HL-60/S4 treated with retinoic acid at 250 ng/mL for 4 days and 3 days (cell line): ENCODE measurements at regions not wholly inside any gene's neighbourhood (a gene's known extent, or its start where the extent isn't known, plus 50 kb on each side); places are given as distances from the start of the nearest gene placed in this dataset.
"Not testable (repeated sequence)": the region's sequence is repeated elsewhere in the genome, so short reads cannot be mapped to it uniquely, and the experiment has no call there.

Experiments
- in situ Hi-C: fragments of 300-500 bp; cut with MboI; formaldehyde crosslinking; loops from 2 replicates; pipeline ENCODE4 v1.7.0; 2022; ENCODE audit warnings: low sequenced_read_pairs

GRCh38 chr12:46526233-46526632 lies 153.7 kb upstream of the SLC38A2 start:
- in situ Hi-C loops = no loop called here

GRCh38 chr12:46524778-46525177 lies 152.2 kb upstream of the SLC38A2 start:
- in situ Hi-C loops = no loop called here

GRCh38 chr12:46523863-46524770 lies 151.5 kb upstream of the SLC38A2 start:
- in situ Hi-C loops = no loop called here

DNA sequence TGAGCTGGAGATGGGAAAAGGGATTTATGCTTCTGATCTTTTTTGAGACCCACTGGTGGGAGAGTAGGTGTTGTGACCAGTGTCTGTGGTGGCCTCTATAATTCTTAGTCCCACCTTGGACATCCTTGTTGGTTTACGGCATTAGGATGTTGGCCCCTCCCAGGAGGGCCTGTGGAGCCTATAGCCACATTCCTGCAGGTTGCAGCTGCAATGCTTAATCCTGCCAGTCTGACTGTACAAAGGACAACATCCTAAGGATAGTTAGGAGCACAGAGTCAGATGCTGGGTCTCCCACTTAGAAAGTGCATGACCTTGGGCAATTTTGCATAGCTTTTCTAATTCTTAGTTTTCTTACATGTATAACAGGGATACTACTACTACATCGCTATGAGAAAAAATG lies 150.9 kb upstream of the SLC38A2 start:
- in situ Hi-C loops = no loop called here

DNA sequence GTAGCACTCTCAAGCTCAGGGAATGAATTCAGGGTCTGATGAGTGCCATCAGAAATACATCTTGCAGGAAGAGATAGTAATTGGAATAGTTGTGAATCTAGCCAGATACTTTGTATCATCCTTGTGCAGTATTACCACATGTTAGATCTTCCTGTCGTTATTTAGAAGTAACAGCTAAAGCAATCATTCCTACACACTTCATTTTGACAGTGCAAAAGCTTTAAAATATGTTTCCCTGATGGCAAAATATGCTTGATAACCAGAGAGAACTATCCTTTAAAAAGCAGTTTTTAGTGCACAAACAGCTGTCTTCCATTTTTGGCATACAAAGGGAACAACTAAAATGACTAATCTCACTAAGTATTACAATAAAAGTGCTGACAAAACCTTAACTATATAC lies 149.5 kb upstream of the SLC38A2 start:
- in situ Hi-C loops = no loop called here

GRCh38 chr12:46521145-46521544 lies 148.6 kb upstream of the SLC38A2 start:
- in situ Hi-C loops = no loop called here

GRCh38 chr12:46519407-46519806 lies 146.8 kb upstream of the SLC38A2 start:
- in situ Hi-C loops = no loop called here

DNA sequence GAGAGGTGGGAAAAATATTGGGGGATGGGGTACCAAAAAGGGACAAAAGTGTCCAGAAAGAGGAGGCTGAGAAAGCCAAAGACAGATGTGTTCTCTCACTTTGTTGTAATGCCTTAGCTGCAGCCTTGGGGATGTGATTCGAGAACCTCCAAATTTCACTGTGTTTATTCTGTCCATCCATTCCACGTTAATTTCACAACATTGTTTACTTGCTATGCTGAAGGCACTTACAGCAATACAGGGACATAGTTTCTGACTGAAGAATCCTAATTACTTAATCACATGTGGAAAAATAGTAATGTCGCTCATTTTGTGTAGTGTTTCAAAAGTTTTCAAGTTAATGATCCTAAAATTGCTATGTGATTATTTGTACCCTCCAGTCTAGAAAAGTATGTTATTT lies 146.2 kb upstream of the SLC38A2 start:
- in situ Hi-C loops = no loop called here

DNA sequence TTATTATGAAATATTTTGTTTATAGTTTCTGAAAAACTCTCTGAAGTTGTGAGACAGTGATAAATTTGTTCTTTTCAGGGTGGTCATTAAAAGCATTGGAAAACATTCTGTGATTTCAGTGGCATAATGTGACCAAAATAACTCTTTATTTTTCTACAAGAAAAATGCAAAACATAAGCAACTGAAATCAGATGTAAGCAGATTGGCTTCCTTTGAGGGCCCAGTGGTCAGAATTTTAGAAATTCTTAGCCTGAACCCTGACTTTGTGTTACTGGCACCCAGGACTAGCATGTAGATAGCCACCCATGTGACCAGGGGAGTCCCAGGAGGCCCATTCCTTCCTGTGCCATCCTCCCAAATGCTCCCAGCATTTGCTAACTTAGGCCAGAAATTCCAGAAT lies 145.6 kb upstream of the SLC38A2 start:
- in situ Hi-C loops = no loop called here

DNA sequence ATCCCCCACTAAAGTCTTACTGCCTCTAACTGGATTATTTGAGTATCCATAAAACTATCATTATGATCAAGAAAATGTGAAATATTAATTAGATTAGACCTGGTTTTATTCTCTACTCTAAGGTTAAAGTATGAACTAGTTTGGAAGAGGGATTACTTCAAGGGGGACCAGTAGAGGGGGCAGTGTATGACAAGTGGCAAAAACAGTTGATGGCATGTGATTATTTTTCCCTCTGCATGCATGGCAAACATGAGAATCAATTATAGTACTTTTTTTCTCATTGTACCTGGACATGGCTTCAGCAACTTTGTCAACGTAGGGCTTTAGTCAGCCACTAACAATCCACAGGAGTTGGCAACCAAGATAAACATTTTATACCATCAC lies 145.0 kb upstream of the SLC38A2 start:
- in situ Hi-C loops = no loop called here

DNA sequence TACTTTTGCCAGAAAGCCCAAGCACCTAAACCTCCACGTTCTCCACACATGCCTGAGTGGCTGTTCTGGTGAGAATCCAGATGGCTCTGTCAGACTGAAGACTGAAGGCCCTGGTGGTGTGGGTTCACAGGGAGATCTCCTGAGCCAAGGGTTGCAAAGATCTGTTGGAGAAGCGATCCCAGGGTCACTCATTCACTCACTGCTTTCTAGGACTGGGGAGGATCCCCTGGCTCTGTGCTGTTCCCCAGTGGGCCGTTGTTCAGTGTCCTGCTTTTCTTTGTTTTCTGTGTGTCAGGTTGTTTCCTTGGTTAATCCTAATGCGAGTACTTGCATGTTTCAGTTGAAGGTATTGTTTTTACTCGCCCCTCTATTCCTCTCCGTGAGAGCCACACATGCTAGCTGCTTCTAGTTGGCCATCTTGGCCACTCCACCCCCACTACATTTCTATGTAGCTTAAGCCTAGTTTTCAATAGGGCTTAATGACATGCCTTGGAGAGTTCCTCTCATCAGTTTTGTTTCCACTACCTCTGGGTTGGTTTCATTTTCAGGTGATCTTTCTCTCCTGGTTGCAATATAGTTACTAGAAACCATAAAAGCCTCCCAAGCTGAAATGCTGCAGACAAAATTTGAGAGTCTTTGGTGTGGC lies 144.5 kb upstream of the SLC38A2 start:
- in situ Hi-C loops = no loop called here

DNA sequence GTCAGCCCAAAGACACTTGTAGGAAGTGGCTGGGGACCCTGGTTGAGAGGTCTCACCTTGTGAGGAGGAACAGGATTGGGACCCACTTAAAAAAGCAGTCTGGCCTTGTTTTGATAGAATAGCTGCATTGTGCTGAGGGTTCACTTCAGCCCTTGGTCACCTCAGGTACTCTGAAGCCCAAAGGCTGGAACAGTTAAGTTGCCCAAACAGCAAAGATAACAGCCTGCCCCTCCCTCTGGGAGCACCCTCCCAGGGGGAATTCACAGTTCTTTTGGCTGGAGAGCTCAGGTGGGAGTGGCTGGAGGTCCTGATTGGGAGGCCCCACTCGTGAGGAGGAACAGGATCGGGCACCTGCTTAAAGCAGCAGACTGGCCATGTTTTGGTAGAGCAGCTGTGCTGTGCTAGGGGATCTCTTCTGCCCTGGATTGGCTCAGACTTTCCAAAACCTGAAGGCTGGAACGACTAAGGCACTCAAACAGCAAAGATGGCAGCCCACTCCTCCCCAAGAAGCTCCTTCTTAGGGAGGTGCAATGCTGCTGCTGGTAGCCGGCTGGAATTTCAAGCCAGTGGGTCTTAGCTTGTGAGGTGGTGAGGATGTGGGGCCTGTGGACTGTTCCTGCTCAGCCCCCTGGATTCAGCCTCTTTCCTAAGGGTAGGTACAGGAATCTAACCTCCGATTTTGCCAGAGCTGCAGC lies 143.8 kb upstream of the SLC38A2 start:
- in situ Hi-C loops = no loop called here

- in situ Hi-C loops = no loop called here
These were observed 143.3 kb upstream of the SLC38A2 start for GRCh38 chr12:46515829-46516228.

DNA sequence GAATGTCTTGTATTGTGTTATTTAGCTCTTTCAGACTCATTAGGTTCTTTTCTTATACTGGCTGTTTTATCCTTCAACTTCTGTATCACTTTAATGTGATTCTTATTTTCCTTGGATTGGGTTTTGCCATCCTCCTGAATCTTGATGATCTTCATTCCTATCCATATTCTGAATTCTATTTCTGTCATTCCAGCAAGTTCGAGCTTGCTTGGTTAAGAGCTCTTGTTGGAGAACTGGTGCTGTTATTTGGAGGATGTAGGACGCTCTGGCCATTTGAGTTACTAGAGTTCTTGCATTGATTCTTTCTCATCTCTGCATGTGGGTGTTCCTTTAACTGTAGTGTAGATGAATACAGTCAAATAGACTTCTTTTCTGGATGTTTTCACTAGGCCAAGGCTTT lies 142.3 kb upstream of the SLC38A2 start:
- in situ Hi-C loops = no loop called here

GRCh38 chr12:46510257-46510656 lies 137.7 kb upstream of the SLC38A2 start:
- in situ Hi-C loops = not testable (repeated sequence)

GRCh38 chr12:46509135-46509534 lies 136.6 kb upstream of the SLC38A2 start:
- in situ Hi-C loops = no loop called here

GRCh38 chr12:46508651-46509050 lies 136.1 kb upstream of the SLC38A2 start:
- in situ Hi-C loops = no loop called here

- in situ Hi-C loops = no loop called here
These were observed 135.2 kb upstream of the SLC38A2 start for GRCh38 chr12:46507766-46508165.

GRCh38 chr12:46506961-46507360 lies 134.4 kb upstream of the SLC38A2 start:
- in situ Hi-C loops = no loop called here

DNA sequence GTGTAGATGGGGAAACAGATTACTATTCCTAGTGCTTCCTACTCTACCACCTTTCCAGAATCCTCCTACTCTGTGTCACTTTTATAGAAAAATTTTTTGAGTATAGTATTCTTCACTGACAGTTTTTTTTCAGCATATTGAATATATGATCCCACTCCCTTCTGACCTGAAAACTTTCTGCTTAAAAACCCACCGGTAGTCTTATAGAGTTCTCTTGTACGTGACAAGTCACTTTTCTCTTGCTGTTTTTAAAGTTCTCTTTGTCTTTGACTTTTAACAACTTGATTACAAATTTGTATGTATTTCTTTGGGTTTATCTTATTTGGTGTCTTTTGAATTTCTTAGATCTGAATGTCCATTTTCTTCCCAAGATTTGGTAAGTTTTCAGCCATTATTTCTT lies 133.6 kb upstream of the SLC38A2 start:
- in situ Hi-C loops = no loop called here

- in situ Hi-C loops = no loop called here
These were observed 131.9 kb upstream of the SLC38A2 start for GRCh38 chr12:46504494-46504893.

DNA sequence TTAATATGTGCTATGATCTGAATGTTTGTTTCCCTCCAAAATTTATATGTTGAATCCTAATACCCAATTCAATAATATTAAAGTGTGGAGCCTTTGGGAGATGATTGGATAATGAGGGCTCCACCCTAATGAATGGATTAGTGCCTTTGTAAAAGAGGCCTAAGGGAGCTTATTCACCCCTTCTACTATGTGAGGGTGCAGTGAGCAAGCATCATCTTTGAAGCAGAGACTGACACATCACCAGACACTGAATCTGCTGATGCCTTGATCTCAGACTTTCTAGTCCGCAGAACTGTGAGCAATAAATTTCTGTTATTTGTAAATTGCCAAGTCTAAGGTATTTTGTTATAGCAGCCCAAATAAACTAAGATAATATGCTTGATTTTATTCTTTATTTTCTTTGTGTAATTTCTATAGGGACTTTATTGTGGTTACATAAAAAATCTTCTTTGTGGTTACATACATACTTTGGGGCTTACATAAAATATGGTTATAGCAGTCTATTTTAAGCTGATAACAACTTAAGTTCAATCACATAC lies 131.1 kb upstream of the SLC38A2 start:
- in situ Hi-C loops = no loop called here
